NT2/D1 (cell line): ENCODE measurements at regions not wholly inside any gene's neighbourhood (a gene's known extent, or its start where the extent isn't known, plus 50 kb on each side); places are given as distances from the start of the nearest gene placed in this dataset.

Experiments
- DNase-seq: peaks from one replicate; pipeline ENCODE4 v3.0.0-alpha.2; 2011; ENCODE audit warnings: low read depth, low spot score
- H3K27me3 ChIP-seq: 2 replicates; pipeline ENCODE4 v1.6.0; 2011; ENCODE audit warnings: mild to moderate bottlenecking; ENCODE audit not compliant: insufficient read length, insufficient read depth
- H3K36me3 ChIP-seq: 2 replicates; pipeline ENCODE4 v1.6.1; 2011; ENCODE audit warnings: mild to moderate bottlenecking, low read length, mixed read lengths; ENCODE audit not compliant: insufficient read depth, insufficient read length
- H3K4me1 ChIP-seq: 2 replicates; pipeline ENCODE4 v1.5.1; 2011; ENCODE audit not compliant: insufficient read depth, insufficient read length
- H3K4me3 ChIP-seq: 2 replicates; pipeline ENCODE4 v1.5.1; 2011; ENCODE audit warnings: low read depth; ENCODE audit not compliant: insufficient read length
- H3K9ac ChIP-seq: 2 replicates; pipeline ENCODE4 v1.6.0; 2011; ENCODE audit warnings: low read depth; ENCODE audit not compliant: insufficient read length
- H3K9me3 ChIP-seq: 2 replicates; pipeline ENCODE4 v1.5.1; 2011; ENCODE audit warnings: mild to moderate bottlenecking, low read length; ENCODE audit not compliant: insufficient read depth
- SUZ12 ChIP-seq: IDR thresholded peaks from 2 replicates; pipeline ENCODE4 v1.6.1; 2011; ENCODE audit not compliant: insufficient read length, insufficient read depth; ENCODE audit errors: extremely low read depth
- YY1 ChIP-seq: IDR thresholded peaks from 2 replicates; pipeline ENCODE4 v1.6.1; 2011; ENCODE audit not compliant: insufficient read length, insufficient read depth
- ZNF274 ChIP-seq: IDR thresholded peaks from 2 replicates; pipeline ENCODE4 v1.6.1; 2011; ENCODE audit warnings: mild to moderate bottlenecking, low read depth, low read length

DNA sequence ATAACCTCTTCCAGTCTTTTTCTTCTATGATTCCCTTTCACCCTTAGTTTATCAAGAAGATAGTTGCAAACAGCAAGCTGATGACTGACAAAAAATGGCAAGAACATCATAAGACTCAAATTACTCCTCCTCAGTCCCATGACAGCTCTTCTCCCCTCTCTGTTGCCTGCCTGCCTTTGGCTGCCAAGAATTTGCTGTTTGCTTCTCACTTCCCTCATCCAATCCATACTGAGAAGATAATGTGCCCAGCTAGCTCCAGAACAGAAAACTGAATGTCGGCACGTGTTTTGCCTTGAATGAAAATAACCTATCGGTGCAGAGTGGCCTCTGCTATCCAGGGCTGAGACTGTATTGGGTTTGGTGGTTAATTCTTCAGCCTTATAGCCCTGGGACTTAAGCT, 192.1 kb downstream of the PPARGC1A start:
- no peaks in the 10 kb centered on the region for H3K9me3 ChIP-seq
- no peaks in the 10 kb centered on the region for H3K36me3 ChIP-seq
- TF ChIP-seq ZNF274 (no peak), YY1 (no peak), SUZ12 (no peak)
- H3K4me3 ChIP-seq = no peak overlapping the region
- H3K4me1 ChIP-seq = no peaks in the 10 kb centered on the region
- DNase-seq = no peak
- no peak overlapping the region for H3K9ac ChIP-seq
- H3K27me3 ChIP-seq = no peaks in the 10 kb centered on the region

DNA sequence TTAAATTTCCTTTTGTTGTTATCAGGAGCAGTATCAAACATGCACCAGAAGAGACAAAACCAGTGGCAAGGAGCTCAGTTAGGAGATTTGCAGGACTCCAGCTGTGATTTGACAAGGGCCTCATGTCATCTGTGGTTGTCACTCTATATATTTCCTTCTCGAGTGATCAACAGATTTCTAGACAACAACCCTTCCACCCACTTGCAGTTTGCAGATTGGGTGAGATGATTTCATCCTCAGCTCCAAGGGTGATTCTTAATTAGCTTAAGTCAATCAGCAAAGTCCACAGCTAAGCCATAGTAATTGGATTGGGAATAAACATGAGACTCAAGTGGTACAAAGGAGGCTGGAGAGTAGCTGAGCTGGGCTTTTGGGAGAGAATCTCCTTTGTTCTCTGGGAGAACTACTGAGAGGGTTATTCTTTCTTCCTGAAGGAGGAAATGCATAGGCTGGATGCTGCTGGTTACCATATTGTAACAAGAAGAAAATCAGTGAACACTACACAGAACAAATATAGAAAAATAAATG, 192.8 kb downstream of the PPARGC1A start:
- Histone ChIP-seq H3K36me3 (no peaks in the 10 kb centered on the region), H3K27me3 (no peaks in the 10 kb centered on the region), H3K4me1 (no peaks in the 10 kb centered on the region), H3K9ac (no peak overlapping the region), H3K9me3 (no peaks in the 10 kb centered on the region), H3K4me3 (no peak overlapping the region)
- DNase-seq = no peak
- TF ChIP-seq SUZ12 = no peak
- no peak for TF ChIP-seq ZNF274
- no peak for TF ChIP-seq YY1

DNA sequence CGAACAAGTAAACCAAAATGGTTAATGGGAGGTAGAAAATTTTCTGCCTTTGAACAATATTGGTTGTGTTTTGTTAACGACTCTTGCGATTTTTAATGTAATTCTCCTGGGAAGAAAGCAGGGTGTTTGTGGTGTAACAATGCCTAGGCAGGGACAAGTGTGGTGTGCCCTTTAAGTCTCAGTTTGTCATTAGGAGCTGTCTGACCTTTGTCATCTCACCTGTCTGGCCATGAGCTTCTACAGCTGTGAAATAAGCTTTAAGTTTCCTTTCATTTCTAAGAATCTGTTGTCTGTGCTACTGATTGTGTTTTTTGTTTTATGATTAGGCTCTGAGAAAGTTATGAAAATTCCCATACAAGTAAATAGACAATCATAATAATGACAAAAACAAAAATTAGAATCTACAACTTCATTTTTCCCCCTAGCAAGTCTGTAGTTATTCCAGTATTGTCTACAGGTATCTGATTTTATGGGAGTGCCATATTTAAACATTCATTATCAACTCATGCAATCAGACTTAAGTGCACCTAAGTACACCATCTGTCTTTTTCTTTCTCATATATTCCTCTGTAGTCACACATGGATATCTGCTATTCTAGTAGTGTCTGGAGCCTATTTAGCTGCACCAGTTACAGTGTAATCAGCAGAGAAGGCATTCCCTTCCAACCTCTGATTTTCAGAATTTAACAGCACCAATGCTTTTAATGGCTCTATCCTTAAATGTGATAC, 203.5 kb downstream of the PPARGC1A start:
- no peaks in the 10 kb centered on the region for H3K27me3 ChIP-seq
- no peak for TF ChIP-seq YY1
- TF ChIP-seq ZNF274 = no peak
- no peak for TF ChIP-seq SUZ12
- no peak for DNase-seq
- H3K4me1 ChIP-seq = no peaks in the 10 kb centered on the region
- no peaks in the 10 kb centered on the region for H3K36me3 ChIP-seq
- H3K9me3 ChIP-seq = peaks cover 37% of the 10 kb centered on the region; the same call in 1 of the 2 replicates
- no peak overlapping the region for H3K4me3 ChIP-seq
- no peak overlapping the region for H3K9ac ChIP-seq

DNA sequence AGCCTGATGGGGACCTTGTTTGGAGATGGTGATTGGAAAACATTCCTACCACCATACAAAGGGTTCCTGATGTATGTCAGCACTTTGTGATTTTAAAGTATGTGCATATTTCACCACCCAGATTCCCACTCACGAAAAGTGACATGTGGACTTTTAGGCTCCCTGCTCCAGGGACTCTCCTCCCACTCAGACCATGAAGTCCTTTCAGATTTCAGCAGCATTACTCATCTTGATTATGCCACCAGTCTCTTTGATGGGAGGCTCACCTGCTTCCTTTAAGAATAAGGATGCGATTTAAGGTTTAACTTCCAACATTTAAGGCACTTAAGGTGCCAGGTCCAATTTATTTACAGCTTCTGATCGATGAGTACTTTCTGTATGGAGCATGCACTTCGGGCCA, 204.4 kb downstream of the PPARGC1A start:
- no peaks in the 10 kb centered on the region for H3K27me3 ChIP-seq
- no peak overlapping the region for H3K9ac ChIP-seq
- TF ChIP-seq ZNF274 (no peak), YY1 (no peak), SUZ12 (no peak)
- H3K36me3 ChIP-seq = no peaks in the 10 kb centered on the region
- DNase-seq = no peak
- H3K4me1 ChIP-seq = no peaks in the 10 kb centered on the region
- peaks cover 32% of the 10 kb centered on the region; the same call in 1 of the 2 replicates for H3K9me3 ChIP-seq
- H3K4me3 ChIP-seq = no peak overlapping the region

DNA sequence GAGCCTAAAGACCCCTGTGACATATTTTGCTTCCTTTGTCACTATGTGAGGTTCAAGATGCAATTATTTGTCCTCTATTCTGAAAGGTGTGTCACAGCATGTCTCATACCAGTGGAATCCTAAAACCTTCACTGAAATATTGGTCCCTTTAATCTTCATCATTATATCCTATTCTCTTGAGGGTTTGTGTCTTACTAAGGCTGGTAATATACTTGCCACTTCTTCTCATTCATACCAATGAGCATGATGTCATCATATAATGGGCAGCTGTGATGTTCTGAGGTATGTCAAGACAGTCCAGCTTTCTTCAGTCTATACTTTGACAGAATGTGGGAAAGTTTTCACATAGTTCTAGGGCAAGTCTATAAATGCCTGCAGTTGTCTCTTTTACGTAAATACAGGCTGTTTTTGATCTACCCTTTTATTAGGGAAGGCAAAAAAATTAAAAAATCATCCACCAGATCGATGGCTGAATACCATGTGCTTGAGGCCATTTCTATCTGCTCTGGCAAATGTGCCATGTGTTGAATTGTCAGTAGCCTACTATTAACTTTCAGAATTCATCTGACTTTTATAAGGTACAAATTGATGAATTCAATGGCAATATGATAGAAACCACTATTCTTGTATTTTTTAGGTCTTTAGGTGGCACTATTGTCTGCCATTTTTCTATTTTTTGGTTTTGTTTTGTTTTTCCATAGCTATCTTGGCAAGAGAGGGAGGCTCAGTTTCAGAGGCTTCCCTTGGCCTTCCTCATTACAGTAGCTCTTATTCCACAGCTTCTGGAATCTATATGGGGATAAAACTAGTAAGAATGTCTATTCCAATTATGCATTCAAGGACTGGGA, 209.0 kb downstream of the PPARGC1A start:
- Histone ChIP-seq H3K4me3 (no peak overlapping the region), H3K4me1 (no peaks in the 10 kb centered on the region), H3K9me3 (peaks cover 5% of the 10 kb centered on the region; the same call in 1 of the 2 replicates), H3K27me3 (no peaks in the 10 kb centered on the region), H3K9ac (no peak overlapping the region), H3K36me3 (no peaks in the 10 kb centered on the region)
- TF ChIP-seq ZNF274 (no peak), YY1 (no peak), SUZ12 (no peak)
- DNase-seq = no peak

DNA sequence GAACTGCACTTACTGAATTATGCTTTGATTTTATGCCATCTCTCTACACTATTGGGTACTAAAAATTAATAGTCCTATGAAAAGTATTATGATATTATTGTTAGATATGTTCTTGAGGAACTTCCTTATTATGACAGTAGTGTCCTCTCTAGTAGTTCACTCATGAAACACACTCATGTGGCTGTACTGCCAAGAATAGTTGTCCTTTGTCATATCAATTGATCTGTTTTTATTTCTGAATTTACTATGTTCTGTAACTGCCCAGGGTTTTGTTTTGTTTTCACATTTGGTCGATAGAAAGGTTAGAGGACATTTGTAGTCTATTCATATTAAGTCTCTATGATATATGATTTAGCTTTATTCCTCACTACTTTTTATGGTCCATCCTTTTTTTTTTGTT, 215.2 kb downstream of the PPARGC1A start:
- no peak for TF ChIP-seq SUZ12
- no peak for TF ChIP-seq ZNF274
- TF ChIP-seq YY1 = no peak
- no peaks in the 10 kb centered on the region for H3K36me3 ChIP-seq
- no peaks in the 10 kb centered on the region for H3K4me1 ChIP-seq
- no peak overlapping the region for H3K9ac ChIP-seq
- H3K9me3 ChIP-seq = peaks cover 4% of the 10 kb centered on the region; the same call in 1 of the 2 replicates
- no peak for DNase-seq
- no peak overlapping the region for H3K4me3 ChIP-seq
- no peaks in the 10 kb centered on the region for H3K27me3 ChIP-seq

DNA sequence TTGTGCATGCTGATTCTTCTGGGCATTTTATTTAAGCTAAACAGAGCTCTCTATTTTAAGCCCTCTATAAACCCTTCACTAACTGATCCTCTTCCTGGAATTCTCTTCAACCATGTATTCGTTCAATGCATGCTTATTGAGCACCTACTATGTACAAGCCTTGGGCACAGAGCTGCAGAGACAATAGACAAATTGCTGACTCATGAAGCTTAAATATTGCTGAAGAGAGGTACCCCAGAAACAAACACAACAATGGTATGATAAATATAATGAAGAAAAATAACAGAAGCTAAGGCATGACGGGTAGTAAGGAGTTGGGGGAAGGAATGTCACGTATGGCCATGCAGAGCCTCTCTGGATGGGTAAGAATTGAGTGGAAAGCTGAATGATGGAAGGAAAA, 222.2 kb downstream of the PPARGC1A start:
- no peak for TF ChIP-seq ZNF274
- no peak for TF ChIP-seq SUZ12
- TF ChIP-seq YY1 = no peak
- peaks cover 4% of the 10 kb centered on the region; the same call in 1 of the 2 replicates for H3K9me3 ChIP-seq
- H3K4me3 ChIP-seq = no peak overlapping the region

More for the DNA sequence above, 222.2 kb downstream of the PPARGC1A start:
- H3K27me3 ChIP-seq = no peaks in the 10 kb centered on the region
- no peak overlapping the region for H3K9ac ChIP-seq
- H3K4me1 ChIP-seq = no peaks in the 10 kb centered on the region
- no peaks in the 10 kb centered on the region for H3K36me3 ChIP-seq
- DNase-seq = no peak
